Muscle of arm (tissue), 1 donor: ENCODE measurements at regions not wholly inside any gene's neighbourhood (a gene's known extent, or its start where the extent isn't known, plus 50 kb on each side); places are given as distances from the start of the nearest gene placed in this dataset.

Experiments used
- DNase-seq: peaks from one replicate; pipeline ENCODE4 v3.0.0-alpha.2; 2013

DNA sequence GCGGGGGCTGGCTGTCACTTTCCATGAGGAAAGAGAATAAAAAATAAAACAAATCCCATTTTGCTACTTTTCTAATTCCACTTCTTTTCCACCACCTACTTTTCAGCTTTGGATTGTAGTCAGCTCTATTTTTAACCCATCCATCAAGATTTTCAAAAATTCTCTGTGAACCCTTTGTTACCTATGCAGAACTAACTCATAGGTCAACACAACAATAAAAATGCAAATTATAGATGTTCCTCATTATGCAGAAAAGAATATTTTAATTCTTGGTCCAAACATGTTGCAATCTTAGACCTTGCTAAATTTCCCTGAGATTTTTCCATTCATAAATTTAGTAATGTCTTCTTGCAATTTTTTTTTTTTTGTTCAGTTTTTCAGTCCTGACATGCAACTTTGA is 454.5 kb downstream of the ADAMTS20 start:
- DNase-seq: no peak

GRCh38 chr12:43095669-43096280 is 456.2 kb downstream of the ADAMTS20 start:
- DNase-seq: no peak

DNA sequence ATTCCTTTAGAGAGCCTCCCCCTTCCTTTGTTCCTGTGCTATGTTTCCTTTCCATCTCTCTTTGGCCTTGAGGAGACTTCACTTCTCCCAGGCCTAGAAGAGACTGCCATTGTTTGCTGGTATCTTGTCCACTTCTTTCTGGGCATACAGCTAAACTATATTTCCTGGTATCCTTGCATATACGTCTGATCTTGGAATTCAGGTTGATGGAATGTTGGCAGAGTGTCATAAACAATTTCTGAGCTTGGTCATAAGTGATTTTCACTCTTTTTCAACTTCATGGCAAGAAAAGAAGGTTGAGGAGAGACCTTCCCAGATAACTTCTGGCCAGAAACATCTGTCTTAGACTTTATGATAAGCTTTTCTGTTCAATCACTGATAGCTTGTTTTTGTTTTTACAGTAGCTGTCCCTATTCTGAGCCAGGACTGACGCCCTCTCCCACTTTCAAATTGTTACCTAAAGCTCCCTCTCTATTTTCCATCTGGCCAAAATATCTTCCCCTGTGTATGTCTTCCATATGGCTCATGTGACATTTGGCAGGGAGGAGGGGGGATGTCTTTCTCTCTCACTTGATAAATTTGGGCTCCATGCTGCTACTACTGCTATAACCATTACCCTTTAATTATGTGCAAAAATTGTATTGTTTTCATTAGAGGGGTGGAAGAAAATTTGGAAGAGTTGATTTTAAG is 457.0 kb downstream of the ADAMTS20 start:
- DNase-seq: no peak

GRCh38 chr12:43090981-43091380 is 461.0 kb downstream of the ADAMTS20 start:
- DNase-seq: no peak

DNA sequence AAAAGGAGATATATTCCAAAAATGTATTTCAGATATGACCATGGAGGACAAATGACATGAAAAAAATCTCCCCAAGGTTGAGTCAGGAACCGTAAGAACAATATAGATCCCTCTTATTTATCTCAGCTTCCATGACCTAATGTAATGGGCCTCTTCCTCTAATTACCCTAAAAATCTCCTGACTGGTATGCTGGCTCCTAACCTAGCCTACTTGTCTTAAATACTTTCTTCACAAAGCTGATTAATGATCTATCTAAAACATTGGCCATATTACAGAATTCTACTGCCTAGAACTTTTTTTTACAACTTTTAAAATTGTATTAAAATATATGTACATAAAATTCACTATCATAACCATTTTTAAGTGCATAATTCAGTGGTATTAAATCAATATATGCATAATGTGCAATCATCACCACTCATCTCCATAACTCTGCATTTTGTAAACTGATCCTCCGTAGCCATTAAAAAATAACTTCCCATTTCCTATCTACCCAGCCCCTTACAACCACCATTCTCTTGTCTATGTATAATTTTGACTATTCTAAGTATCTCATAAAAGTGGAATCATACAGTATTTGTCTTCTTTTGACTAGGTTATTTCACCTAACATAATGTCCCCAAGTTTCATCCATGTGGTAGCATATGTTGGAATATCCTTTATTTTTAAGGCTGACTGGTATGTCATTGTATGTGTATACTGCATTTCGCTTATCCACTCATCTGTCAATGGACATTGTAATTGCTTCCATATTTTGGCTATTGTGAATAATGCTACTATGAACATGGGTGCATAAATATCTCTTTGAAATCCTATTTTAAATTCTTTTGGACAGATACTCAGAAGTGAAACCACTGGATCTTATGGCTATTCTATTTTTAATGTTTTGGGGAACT is 464.6 kb downstream of the ADAMTS20 start:
- no peak for DNase-seq

- no peak for DNase-seq
Observed at GRCh38 chr12:43079476-43079875, 472.5 kb downstream of the ADAMTS20 start.

DNA sequence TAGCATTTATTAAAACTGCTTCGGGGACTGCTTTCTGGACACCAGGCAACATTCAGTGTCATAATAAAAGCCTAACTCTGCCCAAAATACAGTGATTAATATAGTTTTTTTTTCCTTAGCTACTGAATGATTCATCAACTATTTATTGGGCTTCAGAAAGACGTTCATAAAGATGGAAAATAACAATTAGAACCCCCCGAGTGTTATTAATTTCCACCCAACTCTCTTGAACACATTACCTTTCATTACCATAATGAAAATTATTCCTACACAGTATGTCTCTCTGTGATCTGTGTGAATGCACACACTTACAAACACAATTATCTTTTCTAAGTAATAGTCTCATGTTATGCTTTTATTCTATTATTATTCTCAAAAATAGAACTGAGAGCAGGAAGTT is 473.0 kb downstream of the ADAMTS20 start:
- no peak for DNase-seq

DNA sequence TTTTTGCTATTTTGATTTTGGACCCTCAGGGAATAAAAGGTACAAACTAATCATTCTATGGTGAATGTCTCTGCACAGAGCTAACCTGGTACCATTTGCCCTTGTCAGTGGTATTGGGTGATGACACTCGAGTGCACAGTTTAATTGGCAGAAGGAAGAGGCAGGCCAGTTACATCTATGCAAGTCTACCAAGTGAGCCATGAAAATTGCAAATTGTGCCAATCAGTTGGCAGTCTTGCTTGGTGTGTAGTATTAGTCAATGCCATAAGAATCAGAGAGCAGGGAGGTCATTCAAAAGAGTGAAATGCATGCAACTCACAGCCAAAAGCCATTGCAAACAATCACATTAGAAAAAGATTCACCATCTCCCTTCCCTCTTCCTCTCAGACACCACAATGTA is 479.6 kb downstream of the ADAMTS20 start:
- DNase-seq: no peak

DNA sequence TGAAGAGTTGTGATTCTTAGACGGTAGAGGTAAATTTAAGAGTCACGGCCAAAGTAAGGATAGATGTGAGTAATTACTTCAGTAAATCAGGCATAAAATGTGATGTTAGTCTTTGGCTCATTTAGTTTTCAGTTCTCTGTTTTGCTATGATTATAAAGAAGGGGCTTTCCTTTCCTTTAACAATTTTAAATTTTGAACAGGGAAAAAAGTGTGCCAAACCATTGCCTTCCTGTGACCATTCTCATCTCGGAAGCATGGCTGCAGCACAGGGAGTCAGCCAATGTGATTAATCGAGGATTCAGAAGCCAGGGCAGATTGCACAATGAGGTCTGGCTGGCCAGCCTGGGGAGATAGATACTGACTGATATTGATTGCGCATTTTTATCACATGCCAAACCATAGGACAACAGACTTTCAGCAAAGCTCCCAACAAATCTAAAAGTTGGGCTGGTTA is 480.2 kb upstream of the PRICKLE1 start:
- no peak for DNase-seq

DNA sequence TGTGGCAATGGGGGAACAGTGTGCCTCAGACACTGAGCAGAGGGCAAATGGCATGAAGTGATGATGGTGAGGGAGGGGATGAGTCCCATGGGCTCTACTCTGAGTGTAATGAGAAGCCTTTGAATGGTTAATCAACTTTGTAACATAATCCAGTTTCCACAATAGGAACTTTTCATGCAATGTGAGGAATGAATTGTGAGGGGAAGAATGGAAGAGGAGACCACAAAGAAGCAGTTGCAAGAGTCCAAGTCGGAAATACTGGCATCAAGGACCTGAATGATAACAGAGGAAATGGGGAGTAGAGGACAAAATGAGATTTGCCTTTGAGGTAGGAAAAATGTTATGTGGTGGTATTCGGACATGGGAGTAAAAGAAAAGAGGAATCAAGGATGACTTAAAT is 476.9 kb upstream of the PRICKLE1 start:
- no peak for DNase-seq

DNA sequence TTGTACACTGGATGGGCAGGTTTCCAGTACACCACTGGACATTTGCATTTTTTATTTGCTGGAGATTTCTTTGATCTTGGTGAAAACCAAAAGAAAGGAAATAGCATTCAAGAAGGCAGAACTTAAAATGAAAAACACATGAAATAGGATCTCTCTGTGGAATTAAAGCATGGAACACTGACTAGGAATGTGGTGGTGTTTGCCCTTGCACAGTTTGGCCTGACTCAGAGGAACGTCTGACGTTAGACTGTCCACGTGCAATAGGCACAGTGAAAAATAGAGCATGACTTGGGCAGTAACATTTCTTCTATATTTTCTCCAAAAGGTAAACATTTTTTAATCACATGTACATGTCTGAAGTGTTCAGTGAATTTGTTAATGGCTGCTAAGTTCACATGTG is 474.1 kb upstream of the PRICKLE1 start:
- no peak for DNase-seq

- DNase-seq: no peak
Observed at GRCh38 chr12:43062201-43062895, 472.8 kb upstream of the PRICKLE1 start.

- no peak for DNase-seq
Observed at GRCh38 chr12:43060742-43061141, 471.2 kb upstream of the PRICKLE1 start.

- no peak for DNase-seq
Observed at GRCh38 chr12:43058616-43059015, 469.1 kb upstream of the PRICKLE1 start.

GRCh38 chr12:43057566-43057965 is 468.0 kb upstream of the PRICKLE1 start:
- DNase-seq: no peak

- no peak for DNase-seq
Observed at GRCh38 chr12:43054085-43054484, 464.5 kb upstream of the PRICKLE1 start.

- DNase-seq: no peak
Observed at GRCh38 chr12:43052441-43052840, 462.9 kb upstream of the PRICKLE1 start.

DNA sequence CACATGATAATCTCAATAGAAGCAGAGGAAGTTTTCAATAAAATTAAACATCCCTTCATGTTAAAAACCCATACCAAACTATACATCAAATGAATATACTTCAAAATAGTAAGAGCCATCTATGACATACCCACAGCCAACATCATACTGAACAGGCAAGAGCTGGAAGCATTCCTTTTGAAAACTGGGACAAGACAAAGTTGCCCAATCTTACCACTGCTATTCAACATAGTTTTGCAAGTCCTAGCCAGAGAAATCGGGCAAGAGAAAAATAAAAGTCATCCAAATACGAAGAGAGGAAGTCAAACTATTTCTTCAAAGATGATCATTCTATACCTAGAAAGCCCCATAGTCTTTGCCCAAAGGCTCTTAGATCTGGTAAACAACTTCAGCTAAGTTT is 454.7 kb upstream of the PRICKLE1 start:
- no peak for DNase-seq

GRCh38 chr12:43038991-43039390 is 449.4 kb upstream of the PRICKLE1 start:
- no peak for DNase-seq

- DNase-seq: no peak
Observed at GRCh38 chr12:43029971-43030370, 440.4 kb upstream of the PRICKLE1 start.

GRCh38 chr12:43028826-43029225 is 439.3 kb upstream of the PRICKLE1 start:
- no peak for DNase-seq

GRCh38 chr12:43022838-43023237 is 433.3 kb upstream of the PRICKLE1 start:
- DNase-seq: no peak
